Epidermal melanocyte (primary cell): ENCODE measurements at regions not wholly inside any gene's neighbourhood (a gene's known extent, or its start where the extent isn't known, plus 50 kb on each side); places are given as distances from the start of the nearest gene placed in this dataset.

Experiments used
- DNase-seq: peaks from one replicate; pipeline ENCODE4 v3.0.0; 2011; ENCODE audit warnings: low spot score; ENCODE audit not compliant: insufficient read length

GRCh38 chr10:98332623-98333269 is 64.8 kb upstream of the LOXL4 start:
- DNase-seq = peak; percentile 79

GRCh38 chr10:98331885-98332284 is 63.9 kb upstream of the LOXL4 start:
- DNase-seq = no peak

- DNase-seq = no peak
Observed at GRCh38 chr10:98330987-98331386, 63.0 kb upstream of the LOXL4 start.

GRCh38 chr10:98328640-98329039 is 60.6 kb upstream of the LOXL4 start:
- DNase-seq = no peak

DNA sequence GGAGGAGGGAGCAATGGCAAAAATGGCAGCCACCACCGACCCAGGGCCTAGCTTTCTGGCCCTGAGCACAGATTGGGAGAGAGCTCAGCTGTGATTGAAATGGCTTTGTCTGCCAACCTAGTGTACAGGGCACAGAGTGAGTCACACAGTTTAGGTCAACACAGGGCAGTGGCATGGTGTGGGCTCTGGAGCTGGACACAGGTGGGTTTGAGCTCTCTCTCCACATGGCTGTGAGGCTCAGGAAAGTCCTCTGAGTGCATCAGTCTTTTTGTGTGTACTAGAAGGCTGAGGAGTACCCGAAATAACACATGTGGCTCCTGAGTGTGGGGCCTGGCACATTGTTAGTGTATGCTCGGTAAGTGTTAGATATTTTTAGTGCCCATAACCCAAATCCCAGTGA is 60.2 kb upstream of the LOXL4 start:
- no peak for DNase-seq

GRCh38 chr10:98326621-98327027 is 58.6 kb upstream of the LOXL4 start:
- DNase-seq = no peak

DNA sequence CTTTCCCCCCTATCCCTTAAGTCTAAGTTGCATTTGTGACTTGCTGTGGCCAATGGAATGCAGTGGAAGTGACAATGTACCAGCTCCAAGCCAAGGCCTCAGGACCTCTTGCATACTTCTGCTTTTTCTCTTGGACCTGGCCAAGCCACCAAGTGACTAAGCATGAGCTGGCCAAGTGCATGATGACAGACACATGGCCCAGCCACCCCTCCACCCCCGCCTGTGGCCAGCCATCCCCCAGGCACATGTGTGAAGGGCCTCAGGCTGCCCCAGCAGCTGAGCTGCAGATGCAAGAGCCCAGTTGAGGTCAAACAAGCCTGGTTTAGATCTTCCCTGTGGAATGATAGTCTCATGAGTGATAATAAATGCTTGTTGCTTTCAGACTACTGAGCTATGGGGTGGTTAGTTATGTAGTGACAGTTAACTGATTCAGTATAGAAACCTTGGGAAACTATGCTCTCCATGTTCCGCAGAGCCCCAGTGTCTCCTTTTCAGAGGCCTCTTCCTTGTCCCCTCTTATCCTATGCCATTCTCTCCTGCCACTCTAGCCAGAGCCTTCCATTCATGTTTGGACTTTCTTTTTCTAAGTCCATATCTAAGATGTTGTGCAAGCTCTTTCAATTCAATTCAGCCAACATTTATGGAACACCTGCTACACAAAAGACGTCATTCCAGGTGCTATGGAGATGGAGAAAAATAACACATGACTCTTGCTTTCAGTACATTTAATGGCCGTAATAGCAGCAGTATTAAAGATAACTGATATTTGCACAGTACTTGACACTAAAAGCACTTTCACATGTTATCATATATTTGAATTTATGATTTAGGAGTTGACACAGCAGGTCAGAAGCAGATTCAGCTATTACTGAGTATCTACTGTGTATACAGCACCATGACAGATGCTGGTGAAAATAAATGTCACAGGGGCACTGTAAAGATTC is 55.5 kb upstream of the LOXL4 start:
- peak; percentile 62 for DNase-seq

- DNase-seq = no peak
Observed at GRCh38 chr10:98321186-98321780, 53.3 kb upstream of the LOXL4 start.

DNA sequence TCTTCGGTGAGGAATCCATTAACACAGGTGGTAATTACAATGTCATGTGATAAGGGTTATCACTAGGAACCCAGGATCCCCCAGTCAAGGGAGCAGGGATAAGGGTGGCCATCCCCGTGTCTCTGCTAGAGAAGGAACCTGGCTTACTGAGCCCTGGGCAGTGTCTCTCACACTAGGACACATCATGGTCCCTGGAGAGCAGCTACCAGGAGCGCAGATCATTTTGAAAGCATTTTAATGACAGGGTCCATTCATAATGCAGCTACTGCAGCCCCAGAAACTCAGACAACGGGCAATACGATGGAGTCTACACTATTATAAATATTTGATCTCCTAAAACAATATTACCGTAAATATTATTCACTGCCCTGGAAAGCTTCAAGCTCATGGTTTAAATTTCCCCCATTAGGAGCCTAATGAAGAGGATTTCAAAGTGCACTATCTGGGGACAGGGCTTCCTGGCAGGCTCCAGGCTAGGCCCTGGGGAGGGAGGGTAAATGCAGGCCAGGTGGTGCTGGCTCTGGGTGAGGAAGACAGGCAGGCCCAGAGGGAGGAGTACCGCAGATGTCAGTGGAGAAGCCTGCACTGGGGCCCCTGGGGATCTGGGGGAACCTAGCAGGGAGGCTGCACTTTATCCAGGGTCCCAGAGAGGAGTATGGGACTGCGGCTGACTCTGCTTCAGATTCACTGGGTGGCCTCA is 52.6 kb upstream of the LOXL4 start:
- no peak for DNase-seq

DNA sequence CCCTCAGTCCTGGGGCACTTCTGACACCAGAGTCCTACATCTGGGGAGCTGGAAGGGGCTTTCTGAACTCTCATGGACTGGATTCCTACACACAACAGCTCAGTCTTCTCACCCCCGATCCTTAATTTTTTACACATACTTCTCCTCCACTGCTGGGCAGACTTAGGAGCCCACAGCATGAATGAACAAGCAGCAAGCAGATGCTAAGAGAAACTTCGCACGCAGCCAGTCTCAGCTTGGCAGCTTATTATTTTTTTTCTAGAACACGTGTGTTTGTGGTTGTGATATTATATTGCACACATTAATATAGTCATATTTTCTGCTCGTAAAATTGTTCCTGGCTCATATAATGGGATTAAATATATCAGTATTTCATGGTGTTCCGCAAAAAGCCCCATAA is 50.9 kb upstream of the LOXL4 start:
- DNase-seq = no peak
